HEK293 (cell line): ENCODE measurements at regions not wholly inside any gene's neighbourhood (a gene's known extent, or its start where the extent isn't known, plus 50 kb on each side); places are given as distances from the start of the nearest gene placed in this dataset.

Source experiments
- ATF2 ChIP-seq: fragments of 450-650 bp; formaldehyde crosslinking; IDR thresholded peaks from 2 replicates; pipeline ENCODE4 v1.5.1; 2016; ENCODE audit warnings: missing biosample characterization, missing genetic modification characterization, low read depth
- CTCF ChIP-seq: fragments of 450-650 bp; formaldehyde crosslinking; IDR thresholded peaks from 2 replicates; pipeline ENCODE4 v1.5.1; 2016; ENCODE audit warnings: missing biosample characterization, missing genetic modification characterization
- KLF1 ChIP-seq: fragments of 450-650 bp; formaldehyde crosslinking; IDR thresholded peaks from 2 replicates; pipeline ENCODE4 v1.5.1; 2016; ENCODE audit warnings: missing biosample characterization, missing genetic modification characterization
- KLF16 ChIP-seq: fragments of 450-650 bp; formaldehyde crosslinking; IDR thresholded peaks from 2 replicates; pipeline ENCODE4 v1.5.1; 2017; ENCODE audit warnings: missing biosample characterization, missing genetic modification characterization
- RBAK ChIP-seq: fragments of 450-650 bp; formaldehyde crosslinking; IDR thresholded peaks from 2 replicates; pipeline ENCODE4 v1.5.1; 2016; ENCODE audit warnings: missing biosample characterization, missing genetic modification characterization
- ZBTB6 ChIP-seq: fragments of 450-650 bp; formaldehyde crosslinking; IDR thresholded peaks from 2 replicates; pipeline ENCODE4 v1.5.1; 2017; ENCODE audit warnings: missing biosample characterization, missing genetic modification characterization
- ZBTB8A ChIP-seq: fragments of 450-650 bp; formaldehyde crosslinking; IDR thresholded peaks from 2 replicates; pipeline ENCODE4 v1.5.1; 2016; ENCODE audit warnings: missing biosample characterization, missing genetic modification characterization
- ZNF174 ChIP-seq: fragments of 450-650 bp; formaldehyde crosslinking; IDR thresholded peaks from 2 replicates; pipeline ENCODE4 v1.5.0; 2017; ENCODE audit warnings: missing biosample characterization, mild to moderate bottlenecking, missing genetic modification characterization
- ZNF239 ChIP-seq: fragments of 450-650 bp; formaldehyde crosslinking; IDR thresholded peaks from 2 replicates; pipeline ENCODE4 v1.5.1; 2016; ENCODE audit warnings: missing biosample characterization, missing genetic modification characterization
- ZNF362 ChIP-seq: fragments of 450-650 bp; formaldehyde crosslinking; IDR thresholded peaks from 2 replicates; pipeline ENCODE4 v1.5.1; 2016; ENCODE audit warnings: missing biosample characterization, missing genetic modification characterization
- ZNF449 ChIP-seq: fragments of 450-650 bp; formaldehyde crosslinking; IDR thresholded peaks from 2 replicates; pipeline ENCODE4 v1.5.1; 2017; ENCODE audit warnings: missing biosample characterization, mild to moderate bottlenecking, missing genetic modification characterization, moderate library complexity
- ZNF518A ChIP-seq: fragments of 450-650 bp; formaldehyde crosslinking; conservative IDR thresholded peaks from 2 replicates; pipeline ENCODE4 v1.5.1; 2016; ENCODE audit warnings: low read depth, missing biosample characterization, missing genetic modification characterization
- ZNF747 ChIP-seq: fragments of 450-650 bp; formaldehyde crosslinking; IDR thresholded peaks from 2 replicates; pipeline ENCODE4 v1.5.1; 2016; ENCODE audit warnings: missing biosample characterization, missing genetic modification characterization
- ZNF843 ChIP-seq: fragments of 450-650 bp; formaldehyde crosslinking; IDR thresholded peaks from 2 replicates; pipeline ENCODE4 v1.5.1; 2016; ENCODE audit warnings: missing biosample characterization, missing genetic modification characterization

GRCh38 chr10:43856299-43856698 is 207.6 kb upstream of the ZNF32 start:
- TF ChIP-seq ZBTB8A (tag by site-specific recombination) (no peak), KLF16 (tag by site-specific recombination) (no peak), CTCF (tag by site-specific recombination) (no peak), ZNF239 (tag by site-specific recombination) (no peak), ATF2 (tag by site-specific recombination) (no peak), KLF1 (no peak), ZNF449 (tag by site-specific recombination) (no peak), ZBTB6 (tag by site-specific recombination) (no peak), ZNF518A (no peak), ZNF843 (no peak), ZNF747 (tag by site-specific recombination) (no peak), ZNF362 (tag by site-specific recombination) (no peak), ZNF174 (no peak), RBAK (tag by site-specific recombination) (no peak)
